Neural cell (in vitro differentiated cells): ENCODE measurements at regions not wholly inside any gene's neighbourhood (a gene's known extent, or its start where the extent isn't known, plus 50 kb on each side); places are given as distances from the start of the nearest gene placed in this dataset.

Experiments
- MXI1 ChIP-seq: fragments of 450-650 bp; conservative IDR thresholded peaks from 2 replicates; pipeline ENCODE4 v1.6.1; 2014; ENCODE audit warnings: antibody characterized with exemption, mild to moderate bottlenecking; ENCODE audit not compliant: poor library complexity, severe bottlenecking
- REST ChIP-seq: IDR thresholded peaks from 2 replicates; pipeline ENCODE4 v1.6.1; 2012; ENCODE audit warnings: borderline replicate concordance

- TF ChIP-seq MXI1 (no peak), REST (no peak)
Measured at GRCh38 chr9:134216449-134216951, 52.1 kb upstream of the RNU6ATAC start.
